Caki2 (cell line): ENCODE measurements at regions not wholly inside any gene's neighbourhood (a gene's known extent, or its start where the extent isn't known, plus 50 kb on each side); places are given as distances from the start of the nearest gene placed in this dataset.

Experiments used
- DNase-seq: peaks from one replicate; pipeline ENCODE4 v3.0.0-alpha.2; 2015; ENCODE audit warnings: low read depth
- in situ Hi-C: cut with HindIII; loops from 2 replicates; pipeline ENCODE4 v1.10.0; 2016; ENCODE audit warnings: low sequenced_read_pairs, low pct_unique_long_range_greater_than_20kb, mixed read lengths

- no peak for DNase-seq
- in situ Hi-C loops = no loop called here
These were observed 741.1 kb upstream of the ID2 start for GRCh38 chr2:7940723-7941122.

- peak; percentile 17 for DNase-seq
- in situ Hi-C loops = no loop called here
These were observed 738.4 kb upstream of the ID2 start for GRCh38 chr2:7943446-7943845.

GRCh38 chr2:7945026-7945425 lies 736.8 kb upstream of the ID2 start:
- in situ Hi-C loops = no loop called here
- DNase-seq = no peak

GRCh38 chr2:7950035-7950612 lies 731.7 kb upstream of the ID2 start:
- DNase-seq = no peak
- in situ Hi-C loops = no loop called here

- DNase-seq = no peak
- in situ Hi-C loops = no loop called here
These were observed 730.9 kb upstream of the ID2 start for GRCh38 chr2:7951001-7951400.

- no peak for DNase-seq
- in situ Hi-C loops = no loop called here
These were observed 730.4 kb upstream of the ID2 start for GRCh38 chr2:7951490-7951889.

GRCh38 chr2:7952046-7952745 lies 729.7 kb upstream of the ID2 start:
- in situ Hi-C loops = no loop called here
- no peak for DNase-seq

- no peak for DNase-seq
- in situ Hi-C loops = no loop called here
These were observed 728.7 kb upstream of the ID2 start for GRCh38 chr2:7953195-7953594.

- no peak for DNase-seq
- in situ Hi-C loops = no loop called here
These were observed 727.6 kb upstream of the ID2 start for GRCh38 chr2:7954234-7954633.

- in situ Hi-C loops = no loop called here
- DNase-seq = no peak
These were observed 725.6 kb upstream of the ID2 start for GRCh38 chr2:7956126-7956689.

- no peak for DNase-seq
- in situ Hi-C loops = no loop called here
These were observed 720.3 kb upstream of the ID2 start for GRCh38 chr2:7961550-7961949.

- no peak for DNase-seq
- in situ Hi-C loops = no loop called here
These were observed 719.7 kb upstream of the ID2 start for GRCh38 chr2:7962161-7962560.

- in situ Hi-C loops = no loop called here
- no peak for DNase-seq
These were observed 718.1 kb upstream of the ID2 start for GRCh38 chr2:7963787-7964186.

GRCh38 chr2:7966032-7966431 lies 715.8 kb upstream of the ID2 start:
- in situ Hi-C loops = no loop called here
- no peak for DNase-seq

GRCh38 chr2:7967707-7968405 lies 714.0 kb upstream of the ID2 start:
- in situ Hi-C loops = no loop called here
- no peak for DNase-seq

- in situ Hi-C loops = no loop called here
- no peak for DNase-seq
These were observed 711.9 kb upstream of the ID2 start for GRCh38 chr2:7969756-7970515.

- in situ Hi-C loops = no loop called here
- DNase-seq = no peak
These were observed 710.6 kb upstream of the ID2 start for GRCh38 chr2:7971248-7971647.

- in situ Hi-C loops = no loop called here
- DNase-seq = no peak
These were observed 710.0 kb upstream of the ID2 start for GRCh38 chr2:7971841-7972240.

GRCh38 chr2:7972670-7973069 lies 709.2 kb upstream of the ID2 start:
- DNase-seq = no peak
- in situ Hi-C loops = no loop called here
